ENCODE measurements at regions not wholly inside any gene's neighbourhood (a gene's known extent, or its start where the extent isn't known, plus 50 kb on each side); places are given as distances from the start of the nearest gene placed in this dataset.

DNA sequence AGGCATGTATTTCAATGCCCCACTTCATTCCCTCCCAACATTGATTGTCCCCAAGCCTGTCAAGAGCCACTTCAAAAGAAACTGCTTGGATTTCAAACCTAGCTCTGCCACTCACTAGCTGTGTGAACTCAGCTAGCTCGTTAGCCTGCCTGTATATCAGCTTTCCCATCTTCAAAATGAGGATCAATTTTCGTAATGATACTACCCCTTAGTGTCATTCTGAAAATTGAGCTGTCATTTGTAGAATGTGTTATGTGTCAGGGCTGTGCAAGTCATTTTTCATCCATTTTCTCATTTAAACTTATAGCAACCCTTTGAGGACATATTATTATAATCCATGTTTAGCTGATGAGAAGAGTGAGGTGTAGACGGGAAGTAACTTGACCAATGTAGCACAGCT, 88.6 kb downstream of the TRIM42 start:
- Histone ChIP-seq H3K27me3 (ENCODE audit: insufficient read depth, low read length, poor library complexity) (peaks cover 12% of the 10 kb centered on the region), H3K9me3 (ENCODE audit: insufficient read depth, low read length, severe bottlenecking) (no peaks in the 10 kb centered on the region), H3K4me2 (ENCODE audit: insufficient read depth, low read length) (no peak overlapping the region), H4K20me1 (ENCODE audit: insufficient read depth, low read length) (no peaks in the 10 kb centered on the region), H3K79me2 (ENCODE audit: insufficient read depth, low read length) (no peaks in the 10 kb centered on the region), H2AFZ (ENCODE audit: low read depth, low read length) (no peak overlapping the region), H3K9ac (ENCODE audit: low read depth, low read length) (no peak overlapping the region), H3K36me3 (ENCODE audit: insufficient read depth, low read length) (no peaks in the 10 kb centered on the region), H3K4me3 (ENCODE audit: low read depth in 1 of 2, low read length in 2 of 2) (no peak overlapping the region), H3K27ac (ENCODE audit: low read length) (no peak overlapping the region), H3K4me1 (ENCODE audit: insufficient read depth, low read length) (no peaks in the 10 kb centered on the region)
- no peak for DNase-seq
- ATAC-seq (ENCODE audit: insufficient read depth, low read depth): no peak
- TF ChIP-seq EZH2 (IDR thresholded peaks at IDR 0.05; ENCODE audit: borderline replicate concordance, low read depth, low read length, severe bottlenecking): no peak
- TF ChIP-seq, protein P1, sequence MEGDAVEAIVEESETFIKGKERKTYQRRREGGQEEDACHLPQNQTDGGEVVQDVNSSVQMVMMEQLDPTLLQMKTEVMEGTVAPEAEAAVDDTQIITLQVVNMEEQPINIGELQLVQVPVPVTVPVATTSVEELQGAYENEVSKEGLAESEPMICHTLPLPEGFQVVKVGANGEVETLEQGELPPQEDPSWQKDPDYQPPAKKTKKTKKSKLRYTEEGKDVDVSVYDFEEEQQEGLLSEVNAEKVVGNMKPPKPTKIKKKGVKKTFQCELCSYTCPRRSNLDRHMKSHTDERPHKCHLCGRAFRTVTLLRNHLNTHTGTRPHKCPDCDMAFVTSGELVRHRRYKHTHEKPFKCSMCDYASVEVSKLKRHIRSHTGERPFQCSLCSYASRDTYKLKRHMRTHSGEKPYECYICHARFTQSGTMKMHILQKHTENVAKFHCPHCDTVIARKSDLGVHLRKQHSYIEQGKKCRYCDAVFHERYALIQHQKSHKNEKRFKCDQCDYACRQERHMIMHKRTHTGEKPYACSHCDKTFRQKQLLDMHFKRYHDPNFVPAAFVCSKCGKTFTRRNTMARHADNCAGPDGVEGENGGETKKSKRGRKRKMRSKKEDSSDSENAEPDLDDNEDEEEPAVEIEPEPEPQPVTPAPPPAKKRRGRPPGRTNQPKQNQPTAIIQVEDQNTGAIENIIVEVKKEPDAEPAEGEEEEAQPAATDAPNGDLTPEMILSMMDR (IDR thresholded peaks at IDR 0.05; ENCODE audit: borderline replicate concordance, extremely low read depth, low read length, poor library complexity, severe bottlenecking): no peak

DNA sequence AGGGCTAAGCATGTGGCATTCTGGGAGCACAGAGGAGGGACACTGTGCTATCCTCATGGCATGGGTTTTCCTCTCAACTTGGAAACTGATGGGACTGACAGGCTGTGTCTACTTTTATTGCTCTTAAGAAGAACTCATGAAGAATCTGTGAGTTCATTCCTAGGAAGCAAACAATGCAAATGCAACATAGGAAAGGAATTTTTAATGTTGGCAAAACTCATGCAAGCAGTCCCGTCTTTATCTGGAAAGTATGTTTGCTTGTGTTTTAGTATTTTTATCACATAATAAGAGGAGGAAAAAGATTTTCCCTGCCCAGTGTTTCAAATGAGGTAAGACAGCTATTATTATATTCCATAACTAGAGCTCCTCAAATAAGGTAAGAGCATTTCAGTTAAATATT, 89.7 kb downstream of the TRIM42 start:
- H3K9me3 ChIP-seq (ENCODE audit: insufficient read depth, low read length, severe bottlenecking): no peaks in the 10 kb centered on the region
- no peaks in the 10 kb centered on the region for H3K36me3 ChIP-seq (ENCODE audit: insufficient read depth, low read length)
- H3K27ac ChIP-seq (ENCODE audit: low read length): no peak overlapping the region
- H3K4me2 ChIP-seq (ENCODE audit: insufficient read depth, low read length): no peak overlapping the region
- H4K20me1 ChIP-seq (ENCODE audit: insufficient read depth, low read length): no peaks in the 10 kb centered on the region
- H3K4me3 ChIP-seq (ENCODE audit: low read depth in 1 of 2, low read length in 2 of 2): no peak overlapping the region
- no peak overlapping the region for H3K9ac ChIP-seq (ENCODE audit: low read depth, low read length)
- H3K79me2 ChIP-seq (ENCODE audit: insufficient read depth, low read length): no peaks in the 10 kb centered on the region
- no peak overlapping the region for H2AFZ ChIP-seq (ENCODE audit: low read depth, low read length)
- no peaks in the 10 kb centered on the region for H3K4me1 ChIP-seq (ENCODE audit: insufficient read depth, low read length)
- no peak for ATAC-seq (ENCODE audit: insufficient read depth, low read depth)
- TF ChIP-seq, protein P1 (IDR thresholded peaks at IDR 0.05; ENCODE audit: borderline replicate concordance, extremely low read depth, low read length, poor library complexity, severe bottlenecking): no peak
- H3K27me3 ChIP-seq (ENCODE audit: insufficient read depth, low read length, poor library complexity): peaks cover 10% of the 10 kb centered on the region
- DNase-seq: no peak

DNA sequence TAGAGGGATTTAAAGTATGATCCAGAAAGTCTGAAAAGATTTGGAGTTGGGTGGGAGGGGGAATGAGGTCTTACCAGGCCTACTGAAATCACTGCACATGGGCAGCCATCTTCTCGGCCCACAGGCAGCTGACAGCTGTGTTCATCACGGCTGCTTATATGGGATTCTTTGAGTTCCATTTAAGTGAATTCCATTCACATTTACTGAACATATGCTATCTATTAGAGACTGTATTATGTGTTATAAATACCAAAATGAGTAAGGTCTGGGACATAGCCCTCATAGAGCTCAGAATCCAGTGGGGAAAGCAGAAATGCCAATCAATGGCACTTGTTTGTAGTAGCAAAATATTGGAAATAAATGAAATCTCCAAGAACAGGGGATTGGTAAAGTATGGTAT, 91.1 kb downstream of the TRIM42 start:
- Histone ChIP-seq H2AFZ (ENCODE audit: low read depth, low read length) (no peak overlapping the region), H3K27me3 (ENCODE audit: insufficient read depth, low read length, poor library complexity) (peaks cover 6% of the 10 kb centered on the region), H3K36me3 (ENCODE audit: insufficient read depth, low read length) (no peaks in the 10 kb centered on the region), H4K20me1 (ENCODE audit: insufficient read depth, low read length) (no peaks in the 10 kb centered on the region), H3K79me2 (ENCODE audit: insufficient read depth, low read length) (no peaks in the 10 kb centered on the region), H3K4me1 (ENCODE audit: insufficient read depth, low read length) (no peaks in the 10 kb centered on the region), H3K4me3 (ENCODE audit: low read depth in 1 of 2, low read length in 2 of 2) (no peak overlapping the region), H3K9me3 (ENCODE audit: insufficient read depth, low read length, severe bottlenecking) (no peaks in the 10 kb centered on the region), H3K9ac (ENCODE audit: low read depth, low read length) (no peak overlapping the region), H3K27ac (ENCODE audit: low read length) (no peak overlapping the region), H3K4me2 (ENCODE audit: insufficient read depth, low read length) (no peak overlapping the region)
- ATAC-seq (ENCODE audit: insufficient read depth, low read depth) (no peak), DNase-seq (no peak)
- TF ChIP-seq, protein P1 (IDR thresholded peaks at IDR 0.05; ENCODE audit: borderline replicate concordance, extremely low read depth, low read length, poor library complexity, severe bottlenecking): no peak
- TF ChIP-seq EZH2 (IDR thresholded peaks at IDR 0.05; ENCODE audit: borderline replicate concordance, low read depth, low read length, severe bottlenecking): no peak

DNA sequence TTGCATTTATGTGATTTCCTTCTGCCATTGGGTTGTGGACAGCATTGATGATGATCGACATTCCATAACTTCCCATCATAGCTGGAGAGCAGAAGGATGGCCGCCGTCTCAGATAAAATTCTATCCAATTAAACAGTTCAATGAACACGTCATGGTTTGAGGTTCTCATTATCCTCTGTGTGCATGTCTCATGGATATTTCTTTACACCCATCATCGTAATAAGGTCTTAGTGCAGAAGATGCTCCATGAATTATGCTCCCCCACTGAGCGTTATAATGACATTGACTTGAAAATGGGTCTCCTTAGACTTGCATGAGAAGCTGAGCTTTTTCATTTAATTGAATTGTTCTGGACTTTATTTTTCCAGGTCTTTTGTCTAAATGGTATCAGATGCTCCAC, 92.1 kb downstream of the TRIM42 start:
- Histone ChIP-seq H3K4me2 (ENCODE audit: insufficient read depth, low read length) (no peak overlapping the region), H3K79me2 (ENCODE audit: insufficient read depth, low read length) (no peaks in the 10 kb centered on the region), H4K20me1 (ENCODE audit: insufficient read depth, low read length) (no peaks in the 10 kb centered on the region), H3K9me3 (ENCODE audit: insufficient read depth, low read length, severe bottlenecking) (no peaks in the 10 kb centered on the region), H3K36me3 (ENCODE audit: insufficient read depth, low read length) (no peaks in the 10 kb centered on the region), H3K27me3 (ENCODE audit: insufficient read depth, low read length, poor library complexity) (peaks cover 3% of the 10 kb centered on the region), H3K4me3 (ENCODE audit: low read depth in 1 of 2, low read length in 2 of 2) (no peak overlapping the region), H3K4me1 (ENCODE audit: insufficient read depth, low read length) (no peaks in the 10 kb centered on the region), H3K9ac (ENCODE audit: low read depth, low read length) (no peak overlapping the region), H2AFZ (ENCODE audit: low read depth, low read length) (no peak overlapping the region), H3K27ac (ENCODE audit: low read length) (no peak overlapping the region)
- ATAC-seq (ENCODE audit: insufficient read depth, low read depth) (no peak), DNase-seq (no peak)
- TF ChIP-seq, protein P1 (IDR thresholded peaks at IDR 0.05; ENCODE audit: borderline replicate concordance, extremely low read depth, low read length, poor library complexity, severe bottlenecking): no peak
- no peak for TF ChIP-seq EZH2 (IDR thresholded peaks at IDR 0.05; ENCODE audit: borderline replicate concordance, low read depth, low read length, severe bottlenecking)

All from DND-41 (cell line).